ENCODE measurements at regions not wholly inside any gene's neighbourhood (a gene's known extent, or its start where the extent isn't known, plus 50 kb on each side); places are given as distances from the start of the nearest gene placed in this dataset.

- no peak for TF ChIP-seq EZH2 (IDR thresholded peaks at IDR 0.05; ENCODE audit: low read length)
- TF ChIP-seq CTCF (optimal IDR thresholded peaks at IDR 0.05 in 1 of 3, IDR thresholded peaks at IDR 0.05 in 1 of 3, conservative IDR thresholded peaks at IDR 0.05 in 1 of 3; ENCODE audit: extremely low read depth in 1 of 3, insufficient read depth in 2 of 3, low read length in 3 of 3) = no peak
- DNase-seq (ENCODE audit: low read depth, low spot score) = no peak
- Histone ChIP-seq H3K4me3 (ENCODE audit: control insufficient read depth in 2 of 3, extremely low read depth in 1 of 3, insufficient read depth in 2 of 3, low read depth in 1 of 3, low read length in 3 of 3) (no peak overlapping the region), H3K4me2 (ENCODE audit: control insufficient read depth, extremely low read depth, insufficient read depth, low read depth, low read length) (no peak overlapping the region), H3K4me1 (ENCODE audit: control insufficient read depth, extremely low read depth, insufficient read depth, low read length) (no peaks in the 10 kb centered on the region), H3K27ac (ENCODE audit: control insufficient read depth, insufficient read depth, low read length) (no peak overlapping the region), H3K36me3 (ENCODE audit: control insufficient read depth in 2 of 2, extremely low read depth in 1 of 2, insufficient read depth in 2 of 2, low read length in 2 of 2) (no peaks in the 10 kb centered on the region), H3K9me1 (ENCODE audit: control insufficient read depth, extremely low read depth, insufficient read depth, low read length) (no peaks in the 10 kb centered on the region), H4K20me1 (ENCODE audit: control insufficient read depth, extremely low read depth, insufficient read depth, low read length) (no peaks in the 10 kb centered on the region), H3K9me3 (ENCODE audit: control insufficient read depth, low read depth, low read length) (no peaks in the 10 kb centered on the region), H2AFZ (ENCODE audit: control insufficient read depth, low read length) (no peak overlapping the region), H3K27me3 (ENCODE audit: control insufficient read depth, extremely low read depth, insufficient read depth, low read length) (no peaks in the 10 kb centered on the region), H3K79me2 (ENCODE audit: control insufficient read depth, insufficient read depth, low read length) (no peaks in the 10 kb centered on the region), H3K9ac (ENCODE audit: control insufficient read depth, extremely low read depth, insufficient read depth, low read length) (no peak overlapping the region)
- dilution Hi-C loops (cut with MboI; ENCODE audit: extremely low pct_ligation_motif_present, low sequenced_read_pairs) = no loop called here
- no peak for FAIRE-seq
Measured at GRCh38 chr2:209307161-209308001, 116.5 kb upstream of the MAP2 start.

GRCh38 chr2:209308415-209308814 is 115.4 kb upstream of the MAP2 start:
- H4K20me1 ChIP-seq (ENCODE audit: control insufficient read depth, extremely low read depth, insufficient read depth, low read length) = no peaks in the 10 kb centered on the region
- no peaks in the 10 kb centered on the region for H3K4me1 ChIP-seq (ENCODE audit: control insufficient read depth, extremely low read depth, insufficient read depth, low read length)
- no peak overlapping the region for H3K9ac ChIP-seq (ENCODE audit: control insufficient read depth, extremely low read depth, insufficient read depth, low read length)
- H3K4me3 ChIP-seq (ENCODE audit: control insufficient read depth in 2 of 3, extremely low read depth in 1 of 3, insufficient read depth in 2 of 3, low read depth in 1 of 3, low read length in 3 of 3) = no peak overlapping the region
- TF ChIP-seq CTCF (optimal IDR thresholded peaks at IDR 0.05 in 1 of 3, IDR thresholded peaks at IDR 0.05 in 1 of 3, conservative IDR thresholded peaks at IDR 0.05 in 1 of 3; ENCODE audit: extremely low read depth in 1 of 3, insufficient read depth in 2 of 3, low read length in 3 of 3) (no peak), EZH2 (IDR thresholded peaks at IDR 0.05; ENCODE audit: low read length) (no peak)
- DNase-seq (ENCODE audit: low read depth, low spot score) (no peak), FAIRE-seq (no peak)
- H3K4me2 ChIP-seq (ENCODE audit: control insufficient read depth, extremely low read depth, insufficient read depth, low read depth, low read length) = no peak overlapping the region
- no peak overlapping the region for H2AFZ ChIP-seq (ENCODE audit: control insufficient read depth, low read length)
- no peaks in the 10 kb centered on the region for H3K36me3 ChIP-seq (ENCODE audit: control insufficient read depth in 2 of 2, extremely low read depth in 1 of 2, insufficient read depth in 2 of 2, low read length in 2 of 2)
- dilution Hi-C loops (cut with MboI; ENCODE audit: extremely low pct_ligation_motif_present, low sequenced_read_pairs) = no loop called here
- no peak overlapping the region for H3K27ac ChIP-seq (ENCODE audit: control insufficient read depth, insufficient read depth, low read length)
- no peaks in the 10 kb centered on the region for H3K79me2 ChIP-seq (ENCODE audit: control insufficient read depth, insufficient read depth, low read length)
- no peaks in the 10 kb centered on the region for H3K27me3 ChIP-seq (ENCODE audit: control insufficient read depth, extremely low read depth, insufficient read depth, low read length)
- no peaks in the 10 kb centered on the region for H3K9me1 ChIP-seq (ENCODE audit: control insufficient read depth, extremely low read depth, insufficient read depth, low read length)
- no peaks in the 10 kb centered on the region for H3K9me3 ChIP-seq (ENCODE audit: control insufficient read depth, low read depth, low read length)

Measured in keratinocyte (primary cell).